ENCODE measurements at regions not wholly inside any gene's neighbourhood (a gene's known extent, or its start where the extent isn't known, plus 50 kb on each side); places are given as distances from the start of the nearest gene placed in this dataset.
"Not testable (repeated sequence)": the region's sequence is repeated elsewhere in the genome, so short reads cannot be mapped to it uniquely, and the experiment has no call there.

GRCh38 chr6:94953867-94954631 lies 623.3 kb upstream of the MANEA start:
- in situ Hi-C loops (cut with MboI; ENCODE audit: low pct_unique_long_range_greater_than_20kb in 2 of 9, low sequenced_read_pairs in 9 of 9, unreplicated experiment in 9 of 9): no loop called here
- no peak overlapping the region for H3K27ac ChIP-seq
- peak in 2 of 8 experiments; percentile 50 to 65 for ATAC-seq (replicated peaks in 6 of 8)

GRCh38 chr6:94955156-94955555 lies 622.2 kb upstream of the MANEA start:
- ATAC-seq (replicated peaks in 6 of 8): no peak
- in situ Hi-C loops (cut with MboI; ENCODE audit: low pct_unique_long_range_greater_than_20kb in 2 of 9, low sequenced_read_pairs in 9 of 9, unreplicated experiment in 9 of 9): no loop called here
- Histone ChIP-seq H3K27ac (no peak overlapping the region), H3K4me3 (no peak overlapping the region), H3K4me1 (replicated peaks in 1 of 2) (peaks cover 0 to 22% of the 10 kb centered on the region in 2 donors)
- WGBS, 10 experiments: 0 to 100% (median 82%) methylated on average over 1 of the region's 1 CpG; no CpG with 5 or more reads in 4 of the 10 experiments

More at GRCh38 chr6:94953867-94954631, 623.3 kb upstream of the MANEA start:
- H3K4me1 ChIP-seq (replicated peaks in 1 of 2): peaks cover 0 to 22% of the 10 kb centered on the region in 2 donors
- H3K4me3 ChIP-seq: no peak overlapping the region
- 0 to 86% (median 66%) methylated on average over 2 to 4 of the region's 4 CpGs for WGBS, 10 experiments

GRCh38 chr6:94956910-94957309 lies 620.4 kb upstream of the MANEA start:
- no peak for ATAC-seq (replicated peaks in 6 of 8)
- in situ Hi-C loops (cut with MboI; ENCODE audit: low pct_unique_long_range_greater_than_20kb in 2 of 9, low sequenced_read_pairs in 9 of 9, unreplicated experiment in 9 of 9): no loop called here
- H3K27ac ChIP-seq: no peak overlapping the region
- WGBS, 10 experiments: 69 to 100% (median 98%) methylated on average over 1 to 4 of the region's 6 CpGs; no CpG with 5 or more reads in 4 of the 10 experiments
- H3K4me1 ChIP-seq (replicated peaks in 1 of 2): peaks cover 0 to 22% of the 10 kb centered on the region in 2 donors
- no peak overlapping the region for H3K4me3 ChIP-seq

GRCh38 chr6:94964703-94965102 lies 612.6 kb upstream of the MANEA start:
- H3K4me1 ChIP-seq (replicated peaks in 1 of 2); H3K4me3 ChIP-seq; H3K27ac ChIP-seq; in situ Hi-C loops (cut with MboI; ENCODE audit: low pct_unique_long_range_greater_than_20kb in 2 of 9, low sequenced_read_pairs in 9 of 9, unreplicated experiment in 9 of 9); ATAC-seq (replicated peaks in 6 of 8): not testable (repeated sequence)

GRCh38 chr6:94988701-94989100 lies 588.6 kb upstream of the MANEA start:
- 0 to 94% (median 19%) methylated on average over 1 to 3 of the region's 3 CpGs; no CpG with 5 or more reads in 1 of the 10 experiments for WGBS, 10 experiments
- no peak overlapping the region for H3K27ac ChIP-seq
- H3K4me3 ChIP-seq: no peak overlapping the region
- in situ Hi-C loops (cut with MboI; ENCODE audit: low pct_unique_long_range_greater_than_20kb in 2 of 9, low sequenced_read_pairs in 9 of 9, unreplicated experiment in 9 of 9): no loop called here
- H3K4me1 ChIP-seq (replicated peaks in 1 of 2): no peaks in the 10 kb centered on the region
- ATAC-seq (replicated peaks in 6 of 8): no peak

- no peaks in the 10 kb centered on the region for H3K4me1 ChIP-seq (replicated peaks in 1 of 2)
- no peak for ATAC-seq (replicated peaks in 6 of 8)
- no peak overlapping the region for H3K27ac ChIP-seq
- H3K4me3 ChIP-seq: no peak overlapping the region
- in situ Hi-C loops (cut with MboI; ENCODE audit: low pct_unique_long_range_greater_than_20kb in 2 of 9, low sequenced_read_pairs in 9 of 9, unreplicated experiment in 9 of 9): no loop called here
Measured at GRCh38 chr6:95017922-95018321, 559.4 kb upstream of the MANEA start.
